GM21576 (cell line): ENCODE measurements at regions not wholly inside any gene's neighbourhood (a gene's known extent, or its start where the extent isn't known, plus 50 kb on each side); places are given as distances from the start of the nearest gene placed in this dataset.
"Not testable (repeated sequence)": the region's sequence is repeated elsewhere in the genome, so short reads cannot be mapped to it uniquely, and the experiment has no call there.

Experiments used
- ATAC-seq: cut with Tn5 transposase; IDR thresholded peaks from one replicate; pipeline ENCODE4 v1.9.1; 2021; ENCODE audit warnings: mild to moderate bottlenecking, moderate library complexity; ENCODE audit not compliant: unreplicated experiment

GRCh38 chr2:14967729-14968128 lies 335.2 kb downstream of the LRATD1 start:
- no peak for ATAC-seq

- ATAC-seq = no peak
Measured at GRCh38 chr2:14975381-14975780, 342.9 kb downstream of the LRATD1 start.

GRCh38 chr2:14977021-14977420 lies 344.5 kb downstream of the LRATD1 start:
- no peak for ATAC-seq

GRCh38 chr2:14978845-14979244 lies 346.3 kb downstream of the LRATD1 start:
- no peak for ATAC-seq

- ATAC-seq = no peak
Measured at GRCh38 chr2:14982790-14983189, 350.3 kb downstream of the LRATD1 start.

- ATAC-seq = no peak
Measured at GRCh38 chr2:14988600-14988999, 356.1 kb downstream of the LRATD1 start.

GRCh38 chr2:14991723-14992122 lies 359.2 kb downstream of the LRATD1 start:
- no peak for ATAC-seq

- no peak for ATAC-seq
Measured at GRCh38 chr2:14994721-14995120, 362.2 kb downstream of the LRATD1 start.

GRCh38 chr2:14996351-14997014 lies 364.0 kb downstream of the LRATD1 start:
- no peak for ATAC-seq

- no peak for ATAC-seq
Measured at GRCh38 chr2:14998546-14998945, 366.0 kb downstream of the LRATD1 start.

- ATAC-seq = no peak
Measured at GRCh38 chr2:14999114-14999661, 366.7 kb downstream of the LRATD1 start.

- ATAC-seq = not testable (repeated sequence)
Measured at GRCh38 chr2:15002519-15002918, 370.0 kb downstream of the LRATD1 start.

GRCh38 chr2:15006667-15007066 lies 374.1 kb downstream of the LRATD1 start:
- ATAC-seq = peak; percentile 62

GRCh38 chr2:15009681-15010080 lies 377.2 kb downstream of the LRATD1 start:
- no peak for ATAC-seq

- no peak for ATAC-seq
Measured at GRCh38 chr2:15010346-15010745, 377.8 kb downstream of the LRATD1 start.

- no peak for ATAC-seq
Measured at GRCh38 chr2:15018814-15019213, 386.3 kb downstream of the LRATD1 start.

- no peak for ATAC-seq
Measured at GRCh38 chr2:15023221-15023620, 390.7 kb downstream of the LRATD1 start.

GRCh38 chr2:15028406-15028805 lies 395.9 kb downstream of the LRATD1 start:
- ATAC-seq = no peak

GRCh38 chr2:15031745-15032240 lies 399.3 kb downstream of the LRATD1 start:
- ATAC-seq = peak; percentile 93

GRCh38 chr2:15034246-15034645 lies 401.7 kb downstream of the LRATD1 start:
- ATAC-seq = no peak

GRCh38 chr2:15034860-15035259 lies 402.3 kb downstream of the LRATD1 start:
- ATAC-seq = no peak
